Endothelial cell of hepatic sinusoid (primary cell): ENCODE measurements at regions not wholly inside any gene's neighbourhood (a gene's known extent, or its start where the extent isn't known, plus 50 kb on each side); places are given as distances from the start of the nearest gene placed in this dataset.

Experiments used
- in situ Hi-C: cut with HindIII; loops from 2 replicates; pipeline ENCODE4 v1.10.0; 2017; ENCODE audit warnings: low sequenced_read_pairs

DNA sequence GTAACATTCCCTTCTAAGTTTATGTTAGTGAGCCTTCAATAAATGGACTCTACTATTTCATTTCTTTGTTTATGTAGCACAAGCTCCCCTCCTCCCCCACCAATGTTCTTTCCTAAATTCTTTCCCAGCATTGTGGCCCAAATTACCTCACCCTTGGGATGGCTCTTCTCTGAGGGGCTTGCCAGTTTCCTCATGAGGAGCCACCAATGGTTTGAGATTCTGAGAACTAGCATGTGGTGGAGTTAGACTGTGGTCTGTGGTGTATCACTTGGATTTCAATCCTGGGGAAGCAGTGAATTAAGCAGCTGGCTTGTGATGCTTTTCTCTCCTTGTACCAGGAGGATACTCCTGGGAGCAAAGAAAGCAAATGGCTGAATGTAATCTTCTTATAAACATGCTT lies 50.0 kb upstream of the NPHP3 start:
- in situ Hi-C loops, result no loop called here
